ENCODE measurements at regions not wholly inside any gene's neighbourhood (a gene's known extent, or its start where the extent isn't known, plus 50 kb on each side); places are given as distances from the start of the nearest gene placed in this dataset.

- ChIA-PET CTCF (no interaction called here), POLR2A (ENCODE audit: unreplicated experiment) (no interaction called here)
- Histone ChIP-seq H3K4me1 (ENCODE audit: insufficient read depth, low read length) (no peaks in the 10 kb centered on the region), H3K27me3 (ENCODE audit: low read length) (no peaks in the 10 kb centered on the region), H3K27ac (ENCODE audit: low read length) (no peak overlapping the region), H3K9me2 (replicated peaks; ENCODE audit: low read length) (no peaks in the 10 kb centered on the region), H3K4me2 (ENCODE audit: low read length) (no peak overlapping the region), H4K20me1 (ENCODE audit: low read length) (no peaks in the 10 kb centered on the region), H3F3A (ENCODE audit: low read length, unreplicated experiment) (no peaks in the 10 kb centered on the region), H3K9me3 (ENCODE audit: low read length) (no peaks in the 10 kb centered on the region), H3K36me3 (ENCODE audit: low read depth, low read length) (no peaks in the 10 kb centered on the region), H2AFZ (ENCODE audit: low read length) (no peak overlapping the region), H3K4me3 (ENCODE audit: low read length) (no peak overlapping the region), H3K9ac (ENCODE audit: low read length) (no peak overlapping the region), H3K79me2 (ENCODE audit: low read length) (no peaks in the 10 kb centered on the region)
- intact Hi-C loops (cut with micrococcal nuclease), result no loop called here
- no peak for TF ChIP-seq EZH2 (IDR thresholded peaks at IDR 0.05; ENCODE audit: low read length, unreplicated experiment)
- TF ChIP-seq, protein P1, sequence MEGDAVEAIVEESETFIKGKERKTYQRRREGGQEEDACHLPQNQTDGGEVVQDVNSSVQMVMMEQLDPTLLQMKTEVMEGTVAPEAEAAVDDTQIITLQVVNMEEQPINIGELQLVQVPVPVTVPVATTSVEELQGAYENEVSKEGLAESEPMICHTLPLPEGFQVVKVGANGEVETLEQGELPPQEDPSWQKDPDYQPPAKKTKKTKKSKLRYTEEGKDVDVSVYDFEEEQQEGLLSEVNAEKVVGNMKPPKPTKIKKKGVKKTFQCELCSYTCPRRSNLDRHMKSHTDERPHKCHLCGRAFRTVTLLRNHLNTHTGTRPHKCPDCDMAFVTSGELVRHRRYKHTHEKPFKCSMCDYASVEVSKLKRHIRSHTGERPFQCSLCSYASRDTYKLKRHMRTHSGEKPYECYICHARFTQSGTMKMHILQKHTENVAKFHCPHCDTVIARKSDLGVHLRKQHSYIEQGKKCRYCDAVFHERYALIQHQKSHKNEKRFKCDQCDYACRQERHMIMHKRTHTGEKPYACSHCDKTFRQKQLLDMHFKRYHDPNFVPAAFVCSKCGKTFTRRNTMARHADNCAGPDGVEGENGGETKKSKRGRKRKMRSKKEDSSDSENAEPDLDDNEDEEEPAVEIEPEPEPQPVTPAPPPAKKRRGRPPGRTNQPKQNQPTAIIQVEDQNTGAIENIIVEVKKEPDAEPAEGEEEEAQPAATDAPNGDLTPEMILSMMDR (conservative IDR thresholded peaks at IDR 0.05; ENCODE audit: low read depth, low read length), result no peak
- TF ChIP-seq EZH2phosphoT487 (IDR thresholded peaks at IDR 0.05; ENCODE audit: borderline replicate concordance, low read length), result no peak
- no TSS peak for BruUV-seq (replicated peaks)
- no peak for DNase-seq
- ATAC-seq, result no peak
Observed at GRCh38 chr2:6408057-6408456, 457.6 kb downstream of the CMPK2 start.

GRCh38 chr2:6410313-6410712 is 455.4 kb downstream of the CMPK2 start:
- Histone ChIP-seq H3K9me3 (ENCODE audit: low read length) (no peaks in the 10 kb centered on the region), H3K27ac (ENCODE audit: low read length) (no peak overlapping the region), H3K4me2 (ENCODE audit: low read length) (no peak overlapping the region), H2AFZ (ENCODE audit: low read length) (no peak overlapping the region), H3F3A (ENCODE audit: low read length, unreplicated experiment) (no peaks in the 10 kb centered on the region), H3K79me2 (ENCODE audit: low read length) (no peaks in the 10 kb centered on the region), H3K9ac (ENCODE audit: low read length) (no peak overlapping the region), H3K27me3 (ENCODE audit: low read length) (no peaks in the 10 kb centered on the region), H3K4me1 (ENCODE audit: insufficient read depth, low read length) (no peaks in the 10 kb centered on the region), H3K9me2 (replicated peaks; ENCODE audit: low read length) (no peaks in the 10 kb centered on the region), H3K4me3 (ENCODE audit: low read length) (no peak overlapping the region), H3K36me3 (ENCODE audit: low read depth, low read length) (no peaks in the 10 kb centered on the region), H4K20me1 (ENCODE audit: low read length) (no peaks in the 10 kb centered on the region)
- ATAC-seq (no peak), DNase-seq (no peak)
- intact Hi-C loops (cut with micrococcal nuclease), result no loop called here
- BruUV-seq (replicated peaks), result no TSS peak
- TF ChIP-seq EZH2 (IDR thresholded peaks at IDR 0.05; ENCODE audit: low read length, unreplicated experiment), result no peak
- TF ChIP-seq, protein P1 (conservative IDR thresholded peaks at IDR 0.05; ENCODE audit: low read depth, low read length), result no peak
- ChIA-PET CTCF (no interaction called here), POLR2A (ENCODE audit: unreplicated experiment) (no interaction called here)

DNA sequence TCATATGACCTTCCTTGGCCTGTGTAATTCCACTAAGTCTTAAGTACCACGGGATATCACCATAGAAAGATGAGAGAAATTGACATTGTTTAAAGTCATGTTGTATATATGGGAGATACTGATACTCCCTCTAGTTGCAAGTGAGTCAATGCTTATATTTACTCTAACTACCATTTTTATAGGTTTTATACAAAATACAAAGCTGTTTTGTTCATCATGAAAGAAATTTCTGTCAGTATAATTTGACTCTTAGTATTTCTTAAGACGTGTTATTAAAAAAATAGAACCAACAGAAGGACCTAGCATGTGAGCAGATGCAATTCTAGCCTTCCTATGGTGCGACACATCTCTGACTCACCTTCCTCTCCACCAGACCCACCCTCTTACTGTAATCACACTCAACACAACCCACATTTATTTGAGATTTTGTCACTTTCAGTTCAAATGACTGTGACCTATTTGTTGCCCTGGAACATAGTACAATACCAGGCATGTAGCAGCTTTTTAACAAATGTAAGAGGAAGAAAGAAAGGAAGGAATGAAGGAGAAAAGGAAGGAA is 453.1 kb downstream of the CMPK2 start:
- no peak for ATAC-seq
- H3K4me2 ChIP-seq (ENCODE audit: low read length), result no peak overlapping the region
- POLR2A ChIA-PET (ENCODE audit: unreplicated experiment), result no interaction called here

More for the DNA sequence above, 453.1 kb downstream of the CMPK2 start:
- BruUV-seq (replicated peaks), result no TSS peak
- H3K9ac ChIP-seq (ENCODE audit: low read length), result no peak overlapping the region
- intact Hi-C loops (cut with micrococcal nuclease), result no loop called here
- no peaks in the 10 kb centered on the region for H3K79me2 ChIP-seq (ENCODE audit: low read length)
- H3K4me3 ChIP-seq (ENCODE audit: low read length), result no peak overlapping the region
- TF ChIP-seq, protein P1 (conservative IDR thresholded peaks at IDR 0.05; ENCODE audit: low read depth, low read length), result no peak
- TF ChIP-seq EZH2 (IDR thresholded peaks at IDR 0.05; ENCODE audit: low read length, unreplicated experiment), result no peak
- TF ChIP-seq EZH2phosphoT487 (IDR thresholded peaks at IDR 0.05; ENCODE audit: borderline replicate concordance, low read length), result no peak
- no peaks in the 10 kb centered on the region for H3K36me3 ChIP-seq (ENCODE audit: low read depth, low read length)
- no peak overlapping the region for H3K27ac ChIP-seq (ENCODE audit: low read length)
- H3K27me3 ChIP-seq (ENCODE audit: low read length), result no peaks in the 10 kb centered on the region
- no peaks in the 10 kb centered on the region for H4K20me1 ChIP-seq (ENCODE audit: low read length)
- no peak for DNase-seq
- no peaks in the 10 kb centered on the region for H3K9me3 ChIP-seq (ENCODE audit: low read length)
- no peaks in the 10 kb centered on the region for H3K9me2 ChIP-seq (replicated peaks; ENCODE audit: low read length)
- H3K4me1 ChIP-seq (ENCODE audit: insufficient read depth, low read length), result no peaks in the 10 kb centered on the region
- CTCF ChIA-PET, result no interaction called here
- no peaks in the 10 kb centered on the region for H3F3A ChIP-seq (ENCODE audit: low read length, unreplicated experiment)
- H2AFZ ChIP-seq (ENCODE audit: low read length), result no peak overlapping the region
